ENCODE measurements at regions not wholly inside any gene's neighbourhood (a gene's known extent, or its start where the extent isn't known, plus 50 kb on each side); places are given as distances from the start of the nearest gene placed in this dataset.

- TF ChIP-seq CREB1 (IDR thresholded peaks at IDR 0.05; ENCODE audit: low read depth) (no peak), REST (IDR thresholded peaks at IDR 0.05; ENCODE audit: low read depth) (no peak), MAX (IDR thresholded peaks at IDR 0.05) (no peak)
Observed at GRCh38 chr10:78807504-78808203, 261.1 kb upstream of the ZMIZ1 start.

Data from Ishikawa (cell line).